Neural cell (in vitro differentiated cells): ENCODE measurements at regions not wholly inside any gene's neighbourhood (a gene's known extent, or its start where the extent isn't known, plus 50 kb on each side); places are given as distances from the start of the nearest gene placed in this dataset.

Experiments
- H2AFZ ChIP-seq: fragments of 200-600, 300-800 bp; sonication (generic), shearing (Covaris generic); 2 replicates; pipeline ENCODE4 v1.6.0; 2014; ENCODE audit warnings: low read depth, mild to moderate bottlenecking, antibody characterized with exemption, low read length, moderate library complexity
- H3F3A ChIP-seq: fragments of 200-600 bp; shearing (Covaris generic); 2 replicates; pipeline ENCODE4 v1.6.1; 2016; ENCODE audit warnings: mild to moderate bottlenecking, moderate library complexity, mixed read lengths, antibody characterized with exemption, low read length; ENCODE audit not compliant: insufficient read depth, poor library complexity, severe bottlenecking
- H3K27ac ChIP-seq: fragments of 200-600, 300-800 bp; sonication (generic), shearing (Covaris generic); 2 replicates; pipeline ENCODE4 v1.5.1; 2014; ENCODE audit warnings: mild to moderate bottlenecking, low read length, moderate library complexity
- H3K27me3 ChIP-seq: fragments of 300-800, 200-600 bp; sonication (generic), shearing (Covaris generic); 2 replicates; pipeline ENCODE4 v1.6.0; 2014; ENCODE audit warnings: mild to moderate bottlenecking, low read depth, low read length, moderate library complexity; ENCODE audit not compliant: insufficient read depth
- H3K36me3 ChIP-seq: fragments of 300-800, 200-600 bp; sonication (generic), shearing (Covaris generic); 2 replicates; pipeline ENCODE4 v1.5.1; 2014; ENCODE audit warnings: mild to moderate bottlenecking, antibody characterized with exemption, low read length, moderate library complexity; ENCODE audit not compliant: insufficient read depth
- H3K4me2 ChIP-seq: fragments of 300-800, 200-600 bp; sonication (generic), shearing (Covaris generic); 2 replicates; pipeline ENCODE4 v1.6.0; 2014; ENCODE audit warnings: mild to moderate bottlenecking, low read length
- H3K4me3 ChIP-seq: fragments of 300-800, 200-600 bp; sonication (generic), shearing (Covaris generic); 2 replicates; pipeline ENCODE4 v1.5.1; 2014; ENCODE audit warnings: mild to moderate bottlenecking, low read length, moderate library complexity
- H3K79me2 ChIP-seq: fragments of 200-600 bp; shearing (Covaris generic); replicated peaks from 2 replicates; pipeline ENCODE4 v1.6.0; 2014; ENCODE audit warnings: mild to moderate bottlenecking, low read length, moderate library complexity; ENCODE audit not compliant: insufficient read depth
- H3K9ac ChIP-seq: fragments of 300-800, 200-600 bp; sonication (generic), shearing (Covaris generic); 2 replicates; pipeline ENCODE4 v1.6.1; 2016; ENCODE audit warnings: mild to moderate bottlenecking, low read length, mixed read lengths
- H3K9me2 ChIP-seq: fragments of 200-600 bp; shearing (Covaris generic); 2 replicates; pipeline ENCODE4 v1.6.1; 2016; ENCODE audit warnings: mild to moderate bottlenecking, low read length, mixed read lengths; ENCODE audit not compliant: insufficient read depth
- H3K9me3 ChIP-seq: fragments of 200-600, 300-800 bp; sonication (generic), shearing (Covaris generic); 2 replicates; pipeline ENCODE4 v1.6.1; 2016; ENCODE audit warnings: mild to moderate bottlenecking, mixed run types, low read length, moderate library complexity, mixed read lengths
- H4K20me1 ChIP-seq: fragments of 200-600 bp; shearing (Covaris generic); 2 replicates; pipeline ENCODE4 v1.6.1; 2016; ENCODE audit warnings: mild to moderate bottlenecking, mixed run types; ENCODE audit not compliant: insufficient read depth
- CTCF ChIP-seq: fragments of 450-650 bp; IDR thresholded peaks from 2 replicates; pipeline ENCODE4 v1.5.1; 2014; ENCODE audit warnings: antibody characterized with exemption, mild to moderate bottlenecking, moderate library complexity; ENCODE audit not compliant: poor library complexity, severe bottlenecking
- EP300 ChIP-seq: fragments of 450-650 bp; conservative IDR thresholded peaks from 2 replicates; pipeline ENCODE4 v1.6.1; 2014; ENCODE audit warnings: antibody characterized with exemption, mild to moderate bottlenecking, moderate library complexity; ENCODE audit not compliant: poor library complexity, severe bottlenecking
- EZH2 ChIP-seq: fragments of 200-600, 300-800 bp; shearing (Covaris generic), sonication (generic); IDR thresholded peaks from 2 replicates; pipeline ENCODE4 v1.6.1; 2014; ENCODE audit warnings: antibody characterized with exemption, low read length, borderline replicate concordance, mild to moderate bottlenecking; ENCODE audit not compliant: insufficient read depth, poor library complexity, severe bottlenecking
- MXI1 ChIP-seq: fragments of 450-650 bp; conservative IDR thresholded peaks from 2 replicates; pipeline ENCODE4 v1.6.1; 2014; ENCODE audit warnings: antibody characterized with exemption, mild to moderate bottlenecking; ENCODE audit not compliant: poor library complexity, severe bottlenecking
- POLR2AphosphoS5 ChIP-seq: IDR thresholded peaks from 2 replicates; pipeline ENCODE4 v1.6.1; 2012
- RAD21 ChIP-seq: fragments of 450-650 bp; conservative IDR thresholded peaks from 2 replicates; pipeline ENCODE4 v1.6.1; 2014; ENCODE audit warnings: antibody characterized with exemption, mild to moderate bottlenecking, moderate library complexity
- REST ChIP-seq: IDR thresholded peaks from 2 replicates; pipeline ENCODE4 v1.6.1; 2012; ENCODE audit warnings: borderline replicate concordance
- SMC3 ChIP-seq: fragments of 450-650 bp; conservative IDR thresholded peaks from 2 replicates; pipeline ENCODE4 v1.6.1; 2014; ENCODE audit warnings: antibody characterized with exemption, mild to moderate bottlenecking, moderate library complexity; ENCODE audit not compliant: poor library complexity
- TAF1 ChIP-seq: IDR thresholded peaks from 2 replicates; pipeline ENCODE4 v1.6.1; 2012; ENCODE audit warnings: low read depth

GRCh38 chr2:43164686-43165085 lies 61.7 kb downstream of the ZFP36L2 start:
- no peak overlapping the region for H3K4me3 ChIP-seq
- H3K9me3 ChIP-seq: no peaks in the 10 kb centered on the region
- no peak overlapping the region for H2AFZ ChIP-seq
- no peaks in the 10 kb centered on the region for H3K36me3 ChIP-seq
- H4K20me1 ChIP-seq: no peaks in the 10 kb centered on the region
- no peak overlapping the region for H3K27ac ChIP-seq
- H3K9me2 ChIP-seq: no peaks in the 10 kb centered on the region
- TF ChIP-seq TAF1: no peak
- TF ChIP-seq CTCF: no peak
- TF ChIP-seq EZH2: no peak
- no peak for TF ChIP-seq EP300
- no peak for TF ChIP-seq REST
- no peak for TF ChIP-seq RAD21
- no peak for TF ChIP-seq SMC3
- no peak for TF ChIP-seq MXI1
- no peak for TF ChIP-seq POLR2AphosphoS5
- H3F3A ChIP-seq: no peaks in the 10 kb centered on the region
- no peaks in the 10 kb centered on the region for H3K79me2 ChIP-seq
- H3K9ac ChIP-seq: no peak overlapping the region
- H3K4me2 ChIP-seq: no peak overlapping the region
- no peaks in the 10 kb centered on the region for H3K27me3 ChIP-seq

DNA sequence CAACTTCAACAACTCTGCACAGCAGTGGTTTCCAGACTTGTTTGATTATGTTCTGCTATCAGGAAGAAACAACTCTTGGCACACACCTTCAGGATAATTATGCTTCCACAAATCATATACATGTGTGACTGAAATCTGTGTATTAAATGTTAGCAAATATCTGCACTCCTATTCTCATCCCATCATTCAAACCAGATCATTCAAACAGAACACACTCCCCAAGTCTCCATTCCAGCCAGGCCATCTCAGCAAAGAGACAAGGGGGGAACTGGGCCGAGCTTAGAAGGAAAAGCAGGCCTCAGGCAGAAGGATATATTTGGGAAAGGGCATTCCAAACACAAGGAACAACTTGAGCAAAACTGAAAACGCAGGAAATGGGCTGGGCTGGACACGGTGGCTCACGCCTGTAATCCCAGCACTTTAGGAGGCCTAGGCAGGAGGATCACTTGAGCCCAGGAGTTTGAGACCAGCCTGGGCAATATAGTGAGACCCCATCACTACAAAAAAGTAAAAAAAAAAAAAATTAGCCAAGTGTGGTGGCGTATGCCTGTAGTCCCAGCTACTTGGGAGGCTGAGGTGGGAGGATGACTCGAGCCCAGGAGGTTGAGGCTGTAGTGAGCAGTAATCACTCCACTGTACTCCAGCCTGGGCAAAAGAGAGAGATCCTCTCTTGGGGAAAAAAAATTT lies 62.7 kb downstream of the ZFP36L2 start:
- no peaks in the 10 kb centered on the region for H3K36me3 ChIP-seq
- no peak overlapping the region for H3K4me3 ChIP-seq
- H3K9me3 ChIP-seq: no peaks in the 10 kb centered on the region
- H3K9me2 ChIP-seq: no peaks in the 10 kb centered on the region
- no peak overlapping the region for H2AFZ ChIP-seq
- no peaks in the 10 kb centered on the region for H4K20me1 ChIP-seq
- no peak overlapping the region for H3K4me2 ChIP-seq
- no peak overlapping the region for H3K27ac ChIP-seq
- no peak overlapping the region for H3K9ac ChIP-seq
- no peaks in the 10 kb centered on the region for H3F3A ChIP-seq
- no peaks in the 10 kb centered on the region for H3K27me3 ChIP-seq
- TF ChIP-seq EZH2 (no peak), REST (no peak), MXI1 (no peak), CTCF (no peak), TAF1 (no peak), POLR2AphosphoS5 (no peak), RAD21 (no peak), SMC3 (no peak), EP300 (no peak)
- no peaks in the 10 kb centered on the region for H3K79me2 ChIP-seq
